ENCODE measurements at regions not wholly inside any gene's neighbourhood (a gene's known extent, or its start where the extent isn't known, plus 50 kb on each side); places are given as distances from the start of the nearest gene placed in this dataset.

- TF ChIP-seq CTCF (IDR thresholded peaks at IDR 0.05; ENCODE audit: low read length), result no peak
- no peak for TF ChIP-seq EZH2 (IDR thresholded peaks at IDR 0.05; ENCODE audit: borderline replicate concordance, low read length)
Measured at GRCh38 chr10:3480990-3481315, 304.1 kb downstream of the KLF6 start.
